A549 (cell line): ENCODE measurements at regions not wholly inside any gene's neighbourhood (a gene's known extent, or its start where the extent isn't known, plus 50 kb on each side); places are given as distances from the start of the nearest gene placed in this dataset.

Experiments
- BHLHE40 ChIP-seq: IDR thresholded peaks from 2 replicates; pipeline ENCODE4 v1.6.1; 2012; ENCODE audit warnings: low read depth, low read length, inconsistent platforms
- CEBPB ChIP-seq, 2 experiments: fragments of >200 bp in 1 of 2; sonication (Bioruptor Twin) in 1 of 2; formaldehyde crosslinking in 1 of 2; IDR thresholded peaks; 2 replicates each; pipeline ENCODE4 v1.6.1; 2012 to 2016
- CHD2 ChIP-seq: fragments of 150-350 bp; IDR thresholded peaks from 2 replicates; pipeline ENCODE4 v1.6.1; 2014; ENCODE audit warnings: low read length; ENCODE audit not compliant: partially characterized antibody
- GATA3 ChIP-seq: IDR thresholded peaks from 2 replicates; pipeline ENCODE4 v1.6.1; 2012; ENCODE audit warnings: borderline replicate concordance
- HES2 ChIP-seq: fragments of >200 bp; sonication (Bioruptor Twin); formaldehyde crosslinking; IDR thresholded peaks from 2 replicates; pipeline ENCODE4 v1.6.1; 2016
- MAFK ChIP-seq: fragments of 450-650 bp; IDR thresholded peaks from 2 replicates; pipeline ENCODE4 v1.6.1; 2014; ENCODE audit not compliant: partially characterized antibody
- POLR2A ChIP-seq: IDR thresholded peaks from 2 replicates; pipeline ENCODE4 v1.6.1; 2012; ENCODE audit warnings: mild to moderate bottlenecking, low read length
- RFX5 ChIP-seq: fragments of 450-650 bp; IDR thresholded peaks from 2 replicates; pipeline ENCODE4 v1.7.1; 2014; ENCODE audit warnings: antibody characterized with exemption, mild to moderate bottlenecking, moderate library complexity
- TF ChIP-seq, protein P1 (sequence below): fragments of >200 bp; sonication (Bioruptor Twin); formaldehyde crosslinking; IDR thresholded peaks from 3 replicates; pipeline ENCODE4 v1.5.1; 2016
- TF ChIP-seq, protein P2 (sequence below): IDR thresholded peaks from 2 replicates; pipeline ENCODE4 v1.6.1; 2012; ENCODE audit warnings: low read depth, borderline replicate concordance
- TF ChIP-seq, protein P3 (sequence below): IDR thresholded peaks from 2 replicates; pipeline ENCODE4 v1.6.1; 2012
- TF ChIP-seq, protein P4 (sequence below): IDR thresholded peaks from 2 replicates; pipeline ENCODE4 v1.6.1; 2012

DNA sequence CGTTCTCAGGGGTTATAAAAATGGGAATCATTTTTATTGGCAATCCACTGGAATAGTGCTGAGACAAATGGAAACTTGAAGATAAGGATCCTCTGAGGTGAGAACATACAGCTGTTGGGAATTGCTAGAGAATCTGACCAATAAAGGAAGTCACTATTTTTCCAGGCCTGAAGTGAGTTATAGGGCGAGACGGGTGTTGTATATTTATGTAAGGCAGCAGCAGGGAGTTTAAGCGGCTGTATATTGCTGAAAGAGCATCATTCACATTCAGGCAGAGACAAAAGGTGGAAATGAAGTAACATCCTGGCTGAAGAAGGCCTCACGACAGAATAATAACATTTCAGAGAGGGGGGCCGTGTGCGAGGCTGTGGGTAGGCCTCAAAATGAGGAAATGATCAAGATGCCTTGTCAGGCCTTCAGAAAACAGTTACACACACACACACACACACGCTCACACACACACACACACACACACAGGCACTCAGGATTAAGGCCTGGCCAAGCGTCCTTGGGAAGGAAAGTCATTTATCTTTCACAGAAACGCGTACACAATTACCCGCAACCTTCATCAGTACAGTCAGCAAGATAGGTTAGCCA is 964.9 kb upstream of the NR2F2 start:
- TF ChIP-seq MAFK (no peak), CEBPB (IDR thresholded peaks at IDR 0.05) (no peak), POLR2A (no peak), CHD2 (no peak), GATA3 (no peak), HES2 (no peak), BHLHE40 (no peak), RFX5 (no peak)
- TF ChIP-seq, protein P1, sequence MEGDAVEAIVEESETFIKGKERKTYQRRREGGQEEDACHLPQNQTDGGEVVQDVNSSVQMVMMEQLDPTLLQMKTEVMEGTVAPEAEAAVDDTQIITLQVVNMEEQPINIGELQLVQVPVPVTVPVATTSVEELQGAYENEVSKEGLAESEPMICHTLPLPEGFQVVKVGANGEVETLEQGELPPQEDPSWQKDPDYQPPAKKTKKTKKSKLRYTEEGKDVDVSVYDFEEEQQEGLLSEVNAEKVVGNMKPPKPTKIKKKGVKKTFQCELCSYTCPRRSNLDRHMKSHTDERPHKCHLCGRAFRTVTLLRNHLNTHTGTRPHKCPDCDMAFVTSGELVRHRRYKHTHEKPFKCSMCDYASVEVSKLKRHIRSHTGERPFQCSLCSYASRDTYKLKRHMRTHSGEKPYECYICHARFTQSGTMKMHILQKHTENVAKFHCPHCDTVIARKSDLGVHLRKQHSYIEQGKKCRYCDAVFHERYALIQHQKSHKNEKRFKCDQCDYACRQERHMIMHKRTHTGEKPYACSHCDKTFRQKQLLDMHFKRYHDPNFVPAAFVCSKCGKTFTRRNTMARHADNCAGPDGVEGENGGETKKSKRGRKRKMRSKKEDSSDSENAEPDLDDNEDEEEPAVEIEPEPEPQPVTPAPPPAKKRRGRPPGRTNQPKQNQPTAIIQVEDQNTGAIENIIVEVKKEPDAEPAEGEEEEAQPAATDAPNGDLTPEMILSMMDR = no peak
- TF ChIP-seq, protein P2, sequence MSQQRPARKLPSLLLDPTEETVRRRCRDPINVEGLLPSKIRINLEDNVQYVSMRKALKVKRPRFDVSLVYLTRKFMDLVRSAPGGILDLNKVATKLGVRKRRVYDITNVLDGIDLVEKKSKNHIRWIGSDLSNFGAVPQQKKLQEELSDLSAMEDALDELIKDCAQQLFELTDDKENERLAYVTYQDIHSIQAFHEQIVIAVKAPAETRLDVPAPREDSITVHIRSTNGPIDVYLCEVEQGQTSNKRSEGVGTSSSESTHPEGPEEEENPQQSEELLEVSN = no peak
- TF ChIP-seq, protein P3, sequence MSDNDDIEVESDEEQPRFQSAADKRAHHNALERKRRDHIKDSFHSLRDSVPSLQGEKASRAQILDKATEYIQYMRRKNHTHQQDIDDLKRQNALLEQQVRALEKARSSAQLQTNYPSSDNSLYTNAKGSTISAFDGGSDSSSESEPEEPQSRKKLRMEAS = no peak
- TF ChIP-seq, protein P4, sequence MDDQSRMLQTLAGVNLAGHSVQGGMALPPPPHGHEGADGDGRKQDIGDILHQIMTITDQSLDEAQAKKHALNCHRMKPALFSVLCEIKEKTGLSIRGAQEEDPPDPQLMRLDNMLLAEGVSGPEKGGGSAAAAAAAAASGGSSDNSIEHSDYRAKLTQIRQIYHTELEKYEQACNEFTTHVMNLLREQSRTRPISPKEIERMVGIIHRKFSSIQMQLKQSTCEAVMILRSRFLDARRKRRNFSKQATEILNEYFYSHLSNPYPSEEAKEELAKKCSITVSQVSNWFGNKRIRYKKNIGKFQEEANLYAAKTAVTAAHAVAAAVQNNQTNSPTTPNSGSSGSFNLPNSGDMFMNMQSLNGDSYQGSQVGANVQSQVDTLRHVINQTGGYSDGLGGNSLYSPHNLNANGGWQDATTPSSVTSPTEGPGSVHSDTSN = no peak
